BLaER1 (cell line): ENCODE measurements at regions not wholly inside any gene's neighbourhood (a gene's known extent, or its start where the extent isn't known, plus 50 kb on each side); places are given as distances from the start of the nearest gene placed in this dataset.
"Not testable (repeated sequence)": the region's sequence is repeated elsewhere in the genome, so short reads cannot be mapped to it uniquely, and the experiment has no call there.

Experiments
- H3K27ac ChIP-seq: shearing (Covaris generic); formaldehyde crosslinking; 2 replicates; pipeline ENCODE4 v1.8.1; 2022
- H3K27me3 ChIP-seq: shearing (Covaris generic); formaldehyde crosslinking; 2 replicates; pipeline ENCODE4 v1.8.1; 2022
- H3K36me3 ChIP-seq: shearing (Covaris generic); formaldehyde crosslinking; 2 replicates; pipeline ENCODE4 v1.8.1; 2022
- H3K4me1 ChIP-seq: shearing (Covaris generic); formaldehyde crosslinking; 2 replicates; pipeline ENCODE4 v1.8.1; 2022
- H3K4me2 ChIP-seq: shearing (Covaris generic); formaldehyde crosslinking; 2 replicates; pipeline ENCODE4 v1.8.1; 2022
- H3K4me3 ChIP-seq: shearing (Covaris generic); formaldehyde crosslinking; 2 replicates; pipeline ENCODE4 v1.8.1; 2022
- H3K9ac ChIP-seq: shearing (Covaris generic); formaldehyde crosslinking; 2 replicates; pipeline ENCODE4 v1.8.1; 2022
- H3K9me3 ChIP-seq: shearing (Covaris generic); formaldehyde crosslinking; 2 replicates; pipeline ENCODE4 v1.8.1; 2022
- H4K20me1 ChIP-seq: shearing (Covaris generic); formaldehyde crosslinking; 2 replicates; pipeline ENCODE4 v1.8.1; 2022
- Cebpa-rat ChIP-seq: shearing (Covaris generic); IDR thresholded peaks from 2 replicates; pipeline ENCODE4 v1.8.1; 2022

- TF ChIP-seq Cebpa-rat, result no peak
- no peak overlapping the region for H3K4me2 ChIP-seq
These were observed 553.9 kb downstream of the RFC3 start for GRCh38 chr13:34371645-34372395.

GRCh38 chr13:34372581-34372980, 554.6 kb downstream of the RFC3 start:
- no peak overlapping the region for H3K27ac ChIP-seq
- no peak overlapping the region for H3K4me2 ChIP-seq
- H3K36me3 ChIP-seq, result no peaks in the 10 kb centered on the region
- H3K27me3 ChIP-seq, result no peaks in the 10 kb centered on the region
- H3K4me3 ChIP-seq, result no peak overlapping the region
- H3K9ac ChIP-seq, result no peak overlapping the region
- H3K9me3 ChIP-seq, result no peaks in the 10 kb centered on the region
- H3K4me1 ChIP-seq, result no peaks in the 10 kb centered on the region
- no peak for TF ChIP-seq Cebpa-rat
- no peaks in the 10 kb centered on the region for H4K20me1 ChIP-seq

More at GRCh38 chr13:34371645-34372395, 553.9 kb downstream of the RFC3 start:
- no peak overlapping the region for H3K4me3 ChIP-seq
- no peaks in the 10 kb centered on the region for H3K36me3 ChIP-seq
- no peaks in the 10 kb centered on the region for H4K20me1 ChIP-seq
- no peak overlapping the region for H3K9ac ChIP-seq
- H3K4me1 ChIP-seq, result no peaks in the 10 kb centered on the region
- H3K27me3 ChIP-seq, result no peaks in the 10 kb centered on the region
- peaks cover under 1% of the 10 kb centered on the region; the same call in 1 of the 2 replicates for H3K9me3 ChIP-seq
- H3K27ac ChIP-seq, result no peak overlapping the region

- no peaks in the 10 kb centered on the region for H3K27me3 ChIP-seq
- H3K4me3 ChIP-seq, result no peak overlapping the region
- H3K4me1 ChIP-seq, result no peaks in the 10 kb centered on the region
- H3K36me3 ChIP-seq, result no peaks in the 10 kb centered on the region
- no peak overlapping the region for H3K9ac ChIP-seq
- no peaks in the 10 kb centered on the region for H4K20me1 ChIP-seq
- H3K27ac ChIP-seq, result no peak overlapping the region
- H3K4me2 ChIP-seq, result no peak overlapping the region
- H3K9me3 ChIP-seq, result no peaks in the 10 kb centered on the region
- TF ChIP-seq Cebpa-rat, result no peak
These were observed 558.5 kb downstream of the RFC3 start for GRCh38 chr13:34376483-34376882.

DNA sequence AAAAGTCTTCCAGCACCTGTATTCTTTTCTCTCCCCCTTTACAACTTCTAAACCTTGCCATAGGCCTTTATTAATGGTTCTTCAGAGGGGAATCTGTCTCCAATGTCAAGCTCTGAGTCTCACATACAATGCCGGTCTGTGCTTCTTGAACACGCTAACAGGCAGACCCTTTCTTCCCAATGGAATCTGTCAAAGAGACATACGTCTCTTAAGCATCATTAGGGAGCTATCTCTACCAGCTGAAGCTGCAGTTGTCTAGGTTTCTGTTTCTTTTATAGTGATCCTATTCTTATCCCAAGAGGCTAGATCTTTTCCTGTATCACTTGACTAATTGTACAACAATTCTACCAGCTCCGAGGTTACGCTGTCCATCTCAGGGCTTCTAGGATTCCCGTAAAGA, 560.8 kb upstream of the NBEA start:
- H3K27me3 ChIP-seq, result no peaks in the 10 kb centered on the region
- no peaks in the 10 kb centered on the region for H4K20me1 ChIP-seq
- H3K9ac ChIP-seq, result no peak overlapping the region
- no peak overlapping the region for H3K27ac ChIP-seq
- H3K4me1 ChIP-seq, result no peaks in the 10 kb centered on the region
- H3K4me3 ChIP-seq, result no peak overlapping the region
- no peaks in the 10 kb centered on the region for H3K36me3 ChIP-seq
- no peak overlapping the region for H3K4me2 ChIP-seq
- TF ChIP-seq Cebpa-rat, result no peak
- no peaks in the 10 kb centered on the region for H3K9me3 ChIP-seq

DNA sequence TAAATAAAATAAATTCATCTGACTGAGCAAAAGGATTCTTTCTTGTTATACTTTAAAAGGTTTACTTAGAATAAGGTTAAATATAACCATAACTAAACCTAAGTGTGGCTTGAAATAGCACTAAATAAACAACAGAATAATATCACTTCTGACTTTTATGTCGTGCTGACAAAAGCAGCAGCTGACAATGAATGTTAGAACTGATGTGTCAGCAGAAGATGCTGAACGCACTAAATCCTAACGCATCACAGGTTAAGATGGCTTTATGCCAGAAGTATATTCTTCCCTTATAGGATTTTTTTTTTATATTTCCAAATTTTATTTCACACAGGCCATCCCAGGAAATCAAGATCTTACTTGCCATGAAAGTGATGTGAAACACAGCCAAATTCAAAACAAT, 558.3 kb upstream of the NBEA start:
- Histone ChIP-seq H3K9me3 (no peaks in the 10 kb centered on the region), H3K27ac (no peak overlapping the region), H3K4me1 (no peaks in the 10 kb centered on the region), H3K9ac (no peak overlapping the region), H3K4me3 (no peak overlapping the region), H4K20me1 (no peaks in the 10 kb centered on the region), H3K36me3 (no peaks in the 10 kb centered on the region), H3K27me3 (no peaks in the 10 kb centered on the region), H3K4me2 (no peak overlapping the region)
- no peak for TF ChIP-seq Cebpa-rat

- not testable (repeated sequence) for H3K4me1 ChIP-seq, H3K9me3 ChIP-seq, H3K9ac ChIP-seq, H3K4me3 ChIP-seq, H3K27ac ChIP-seq, H3K27me3 ChIP-seq, H3K4me2 ChIP-seq, H3K36me3 ChIP-seq, H4K20me1 ChIP-seq
These were observed 555.8 kb upstream of the NBEA start for GRCh38 chr13:34386229-34386628.

GRCh38 chr13:34391076-34391475, 551.0 kb upstream of the NBEA start:
- Histone ChIP-seq H3K36me3 (no peaks in the 10 kb centered on the region), H3K9ac (no peak overlapping the region), H3K4me3 (no peak overlapping the region), H3K4me1 (no peaks in the 10 kb centered on the region), H3K27me3 (no peaks in the 10 kb centered on the region), H3K27ac (no peak overlapping the region), H4K20me1 (no peaks in the 10 kb centered on the region), H3K9me3 (peaks cover 14% of the 10 kb centered on the region), H3K4me2 (no peak overlapping the region)
- no peak for TF ChIP-seq Cebpa-rat

GRCh38 chr13:34401696-34402095, 540.4 kb upstream of the NBEA start:
- no peaks in the 10 kb centered on the region for H4K20me1 ChIP-seq
- no peaks in the 10 kb centered on the region for H3K4me1 ChIP-seq
- 0 out of 2 replicates have a peak, but pooled peaks cover 2% of the 10 kb centered on the region for H3K9me3 ChIP-seq
- TF ChIP-seq Cebpa-rat, result no peak
- no peaks in the 10 kb centered on the region for H3K36me3 ChIP-seq
- H3K4me3 ChIP-seq, result no peak overlapping the region
- no peaks in the 10 kb centered on the region for H3K27me3 ChIP-seq
- no peak overlapping the region for H3K9ac ChIP-seq
- no peak overlapping the region for H3K4me2 ChIP-seq
- no peak overlapping the region for H3K27ac ChIP-seq

DNA sequence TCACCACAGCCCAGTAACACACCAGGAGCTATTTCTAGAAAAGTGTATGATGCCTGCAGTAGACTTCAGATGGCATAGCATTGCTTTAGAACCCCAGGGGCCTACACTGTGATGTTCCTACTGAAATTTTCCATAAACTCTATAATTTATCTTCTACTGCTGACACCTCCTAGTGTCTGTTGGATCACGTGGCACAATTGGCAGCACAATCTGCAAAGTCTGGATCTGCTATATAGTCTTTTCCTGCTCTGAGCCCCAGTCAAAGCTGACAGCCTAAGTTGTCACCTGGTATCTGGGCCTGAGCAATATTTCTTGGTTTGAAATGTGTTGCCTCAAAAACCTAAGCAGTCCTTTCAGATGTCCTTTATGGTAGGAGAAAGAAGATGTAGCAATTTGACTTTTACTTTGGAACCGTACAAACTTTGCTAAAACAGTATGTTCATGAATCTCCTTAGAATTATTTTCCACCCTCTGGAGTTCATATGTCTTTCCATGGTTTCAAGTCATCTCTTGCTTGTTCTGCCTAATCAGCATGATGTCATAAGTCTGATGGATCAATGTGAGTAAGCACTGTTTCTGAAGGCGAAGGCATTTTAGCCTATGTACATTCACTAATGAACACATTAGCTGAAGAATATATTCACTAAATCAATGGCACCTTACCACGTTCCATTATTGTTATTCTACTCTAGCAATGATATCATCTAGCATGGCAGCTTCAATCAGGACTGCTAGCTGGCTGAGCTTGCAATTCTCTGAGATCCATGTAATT, 536.5 kb upstream of the NBEA start:
- Histone ChIP-seq H3K4me1 (no peaks in the 10 kb centered on the region), H3K9ac (no peak overlapping the region), H3K36me3 (no peaks in the 10 kb centered on the region), H3K27ac (no peak overlapping the region), H3K4me2 (no peak overlapping the region), H3K9me3 (peaks cover 6% of the 10 kb centered on the region; the same call in 1 of the 2 replicates), H3K4me3 (no peak overlapping the region), H3K27me3 (no peaks in the 10 kb centered on the region), H4K20me1 (no peaks in the 10 kb centered on the region)
- TF ChIP-seq Cebpa-rat, result no peak

DNA sequence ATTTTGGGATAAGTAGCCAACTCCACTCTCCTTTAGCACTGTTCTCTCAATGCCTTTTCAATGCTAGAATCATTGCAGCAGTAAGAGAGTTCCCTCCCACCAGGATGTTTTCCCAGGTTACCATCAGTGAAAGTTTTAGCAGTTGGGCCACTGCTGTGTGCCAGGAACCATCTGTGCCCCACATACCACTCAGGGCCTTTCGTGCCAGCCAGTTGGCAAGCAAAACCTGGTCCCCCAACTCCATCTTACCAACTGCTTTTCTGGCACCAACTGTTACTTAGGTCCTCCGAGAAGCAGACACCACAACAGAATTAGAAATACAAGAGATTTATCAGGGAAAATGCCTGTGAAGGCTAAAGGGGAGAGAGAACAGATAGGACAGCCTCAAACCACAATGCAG, 533.4 kb upstream of the NBEA start:
- no peak overlapping the region for H3K4me3 ChIP-seq
- no peak overlapping the region for H3K9ac ChIP-seq
- H3K27me3 ChIP-seq, result no peaks in the 10 kb centered on the region
- H4K20me1 ChIP-seq, result no peaks in the 10 kb centered on the region
- no peaks in the 10 kb centered on the region for H3K4me1 ChIP-seq
- no peak overlapping the region for H3K27ac ChIP-seq
- H3K9me3 ChIP-seq, result peaks cover 6% of the 10 kb centered on the region; the same call in 1 of the 2 replicates
- TF ChIP-seq Cebpa-rat, result no peak
- H3K36me3 ChIP-seq, result no peaks in the 10 kb centered on the region
- H3K4me2 ChIP-seq, result no peak overlapping the region
